ENCODE measurements at regions not wholly inside any gene's neighbourhood (a gene's known extent, or its start where the extent isn't known, plus 50 kb on each side); places are given as distances from the start of the nearest gene placed in this dataset.

- TF ChIP-seq CTCF (conservative IDR thresholded peaks at IDR 0.05; ENCODE audit: low read depth, low read length) (no peak), EZH2 (IDR thresholded peaks at IDR 0.05; ENCODE audit: low read length, unreplicated experiment) (no peak)
These were observed 315.4 kb upstream of the TECRL start for GRCh38 chr4:64724689-64725088.
